ENCODE measurements at regions not wholly inside any gene's neighbourhood (a gene's known extent, or its start where the extent isn't known, plus 50 kb on each side); places are given as distances from the start of the nearest gene placed in this dataset.

- TF ChIP-seq CTCF (conservative IDR thresholded peaks at IDR 0.05; ENCODE audit: low read depth in 2 of 2) (no peak), ETS1 (IDR thresholded peaks at IDR 0.05) (no peak), EZH2 (IDR thresholded peaks at IDR 0.05; ENCODE audit: low read depth, unreplicated experiment) (no peak), EZH2phosphoT487 (IDR thresholded peaks at IDR 0.05; ENCODE audit: unreplicated experiment) (no peak), ZNF114 (CRISPR knock-in tag; IDR thresholded peaks at IDR 0.05) (no peak), ZNF331 (CRISPR knock-in tag; IDR thresholded peaks at IDR 0.05; ENCODE audit: low read depth) (no peak), POLR2AphosphoS5 (IDR thresholded peaks at IDR 0.05; ENCODE audit: low read depth) (no peak)
Observed at GRCh38 chr9:522658-523057, 308.0 kb downstream of the DOCK8 start.

All from GM23338 (cell line).